H9 (cell line): ENCODE measurements at regions not wholly inside any gene's neighbourhood (a gene's known extent, or its start where the extent isn't known, plus 50 kb on each side); places are given as distances from the start of the nearest gene placed in this dataset.

ENCODE experiments used
- DNase-seq: peaks from one replicate; pipeline ENCODE4 v3.0.0-alpha.2; 2017
- H2AFZ ChIP-seq: one replicate; pipeline ENCODE4 v1.6.1; 2013; ENCODE audit warnings: mild to moderate bottlenecking, low read length, control low read depth, moderate library complexity
- H2AK5ac ChIP-seq: 2 replicates; pipeline ENCODE4 v1.6.1; 2013; ENCODE audit warnings: low read length, control low read depth, mixed read lengths; ENCODE audit not compliant: insufficient read length
- H2BK120ac ChIP-seq: one replicate; pipeline ENCODE4 v1.6.1; 2013; ENCODE audit warnings: low read depth, mild to moderate bottlenecking, low read length, control low read depth, inconsistent platforms; ENCODE audit not compliant: poor library complexity, severe bottlenecking
- H2BK12ac ChIP-seq: 2 replicates; pipeline ENCODE4 v1.6.1; 2013; ENCODE audit warnings: low read length, control low read depth, mixed read lengths, low read depth; ENCODE audit not compliant: insufficient read length
- H2BK15ac ChIP-seq: 2 replicates; pipeline ENCODE4 v1.6.1; 2013; ENCODE audit warnings: low read depth, low read length, control low read depth
- H2BK20ac ChIP-seq: one replicate; pipeline ENCODE4 v1.6.1; 2013; ENCODE audit warnings: low read depth, mild to moderate bottlenecking, low read length, control low read depth, inconsistent platforms; ENCODE audit not compliant: poor library complexity, severe bottlenecking
- H2BK5ac ChIP-seq: 2 replicates; pipeline ENCODE4 v1.6.1; 2013; ENCODE audit warnings: low read length, control low read depth, mixed read lengths; ENCODE audit not compliant: insufficient read length
- H3K14ac ChIP-seq: 2 replicates; pipeline ENCODE4 v1.6.1; 2013; ENCODE audit warnings: low read length, control low read depth; ENCODE audit not compliant: insufficient read depth
- H3K18ac ChIP-seq: 2 replicates; pipeline ENCODE4 v1.6.1; 2013; ENCODE audit warnings: low read depth, mild to moderate bottlenecking, mixed read lengths, low read length, control low read depth; ENCODE audit not compliant: insufficient read length
- H3K23ac ChIP-seq: 2 replicates; pipeline ENCODE4 v1.6.1; 2013; ENCODE audit warnings: low read length, control low read depth, mixed read lengths, low read depth; ENCODE audit not compliant: insufficient read length
- H3K23me2 ChIP-seq: 2 replicates; pipeline ENCODE4 v1.6.1; 2013; ENCODE audit warnings: low read depth, mild to moderate bottlenecking, mixed read lengths, low read length, control low read depth; ENCODE audit not compliant: insufficient read length, poor library complexity, severe bottlenecking
- H3K27ac ChIP-seq: 2 replicates; pipeline ENCODE4 v1.5.1; 2013; ENCODE audit warnings: low read length, control low read depth, mixed read lengths, low read depth; ENCODE audit not compliant: insufficient read length
- H3K27me3 ChIP-seq: 2 replicates; pipeline ENCODE4 v1.6.1; 2013; ENCODE audit warnings: low read length, control low read depth, inconsistent platforms; ENCODE audit not compliant: insufficient read depth
- H3K4ac ChIP-seq: 2 replicates; pipeline ENCODE4 v1.6.1; 2013; ENCODE audit warnings: low read depth, mild to moderate bottlenecking, control low read depth, inconsistent platforms, low read length, moderate library complexity
- H3K4me1 ChIP-seq: 2 replicates; pipeline ENCODE4 v1.6.1; 2013; ENCODE audit warnings: low read length, control low read depth, inconsistent platforms; ENCODE audit not compliant: insufficient read depth
- H3K4me2 ChIP-seq: 2 replicates; pipeline ENCODE4 v1.6.1; 2013; ENCODE audit warnings: low read length, control low read depth, mixed read lengths; ENCODE audit not compliant: insufficient read length, insufficient read depth
- H3K56ac ChIP-seq: 2 replicates; pipeline ENCODE4 v1.6.1; 2013; ENCODE audit warnings: low read depth, mild to moderate bottlenecking, mixed read lengths, low read length, control low read depth; ENCODE audit not compliant: insufficient read length
- H3K79me1 ChIP-seq: 2 replicates; pipeline ENCODE4 v1.6.1; 2013; ENCODE audit warnings: low read depth, mild to moderate bottlenecking, moderate library complexity, low read length, control low read depth, inconsistent platforms; ENCODE audit not compliant: insufficient read depth, poor library complexity, severe bottlenecking
- H3K79me2 ChIP-seq: 2 replicates; pipeline ENCODE4 v1.6.1; 2013; ENCODE audit warnings: low read length, control low read depth, inconsistent platforms; ENCODE audit not compliant: insufficient read depth
- H3K9ac ChIP-seq: 2 replicates; pipeline ENCODE4 v1.6.1; 2013; ENCODE audit warnings: low read length, control low read depth, mixed read lengths; ENCODE audit not compliant: insufficient read length; ENCODE audit errors: extremely low read depth
- H3K9me3 ChIP-seq: one replicate; pipeline ENCODE4 v1.6.1; 2013; ENCODE audit warnings: low read depth, low read length, inconsistent platforms; ENCODE audit not compliant: control insufficient read depth
- H3T11ph ChIP-seq: one replicate; pipeline ENCODE4 v1.6.1; 2013; ENCODE audit warnings: mild to moderate bottlenecking, low read length, control low read depth, inconsistent platforms
- H4K20me1 ChIP-seq: one replicate; pipeline ENCODE4 v1.6.1; 2013; ENCODE audit not compliant: control insufficient read depth, insufficient read length, insufficient read depth
- H4K5ac ChIP-seq: 2 replicates; pipeline ENCODE4 v1.6.1; 2013; ENCODE audit warnings: low read depth, mild to moderate bottlenecking, mixed read lengths, low read length, control low read depth; ENCODE audit not compliant: insufficient read length
- H4K8ac ChIP-seq: replicated peaks from 2 replicates; pipeline ENCODE4 v1.6.1; 2013; ENCODE audit warnings: low read length, control low read depth, mixed read lengths, low read depth; ENCODE audit not compliant: insufficient read length
- H4K91ac ChIP-seq: 2 replicates; pipeline ENCODE4 v1.6.1; 2013; ENCODE audit warnings: low read depth, mild to moderate bottlenecking, moderate library complexity, mixed read lengths, low read length, control low read depth; ENCODE audit not compliant: insufficient read length
- H3K27ac Mint-ChIP-seq, 3 experiments: 2 replicates in 2 of 3; 3 replicates in 1 of 3; pipeline ENCODE4 v1.8.0; 2020 to 2021; ENCODE audit warnings: mixed read lengths in 3 of 3, mild to moderate bottlenecking in 1 of 3, moderate library complexity in 1 of 3
- H3K27me3 Mint-ChIP-seq: 2 replicates; pipeline ENCODE4 v1.8.0; 2021; ENCODE audit warnings: low read depth, mild to moderate bottlenecking, moderate library complexity, mixed read lengths
- H3K36me3 Mint-ChIP-seq, 3 experiments: 2 replicates in 2 of 3; 3 replicates in 1 of 3; pipeline ENCODE4 v1.8.0; 2020 to 2021; ENCODE audit warnings: low read depth in 3 of 3, mixed read lengths in 3 of 3; ENCODE audit not compliant: insufficient read depth in 1 of 3
- H3K4me1 Mint-ChIP-seq, 2 experiments: 2 replicates each; pipeline ENCODE4 v1.8.0; 2020; ENCODE audit warnings: mixed read lengths in 2 of 2
- H3K4me3 Mint-ChIP-seq, 2 experiments: 2 replicates in 1 of 2; 3 replicates in 1 of 2; pipeline ENCODE4 v1.8.0; 2020 to 2021; ENCODE audit warnings: mild to moderate bottlenecking in 2 of 2, mixed read lengths in 2 of 2, moderate library complexity in 1 of 2
- H3K9me3 Mint-ChIP-seq, 2 experiments: 2 replicates in 1 of 2; 3 replicates in 1 of 2; pipeline ENCODE4 v1.8.0; 2020; ENCODE audit warnings: mild to moderate bottlenecking in 2 of 2, mixed read lengths in 2 of 2, moderate library complexity in 1 of 2
- WGBS: extraction: QIAGEN DNeasy Blood & Tissue Kit; methylation state at CpG from one replicate; pipeline ENCODE4 v1.1.7; 2013; ENCODE audit warnings: missing lambda C conversion rate, low lambda C conversion rate, mixed read lengths; ENCODE audit not compliant: insufficient read length; ENCODE audit errors: extremely low coverage; 5-methylcytosine and 5-hydroxymethylcytosine counted together
- TF ChIP-seq, protein P1 (sequence below): fragments of 200-600 bp; sonication (generic); conservative IDR thresholded peaks from 3 replicates; pipeline ENCODE4 v1.8.0; 2021; ENCODE audit warnings: antibody characterized with exemption, mild to moderate bottlenecking

DNA sequence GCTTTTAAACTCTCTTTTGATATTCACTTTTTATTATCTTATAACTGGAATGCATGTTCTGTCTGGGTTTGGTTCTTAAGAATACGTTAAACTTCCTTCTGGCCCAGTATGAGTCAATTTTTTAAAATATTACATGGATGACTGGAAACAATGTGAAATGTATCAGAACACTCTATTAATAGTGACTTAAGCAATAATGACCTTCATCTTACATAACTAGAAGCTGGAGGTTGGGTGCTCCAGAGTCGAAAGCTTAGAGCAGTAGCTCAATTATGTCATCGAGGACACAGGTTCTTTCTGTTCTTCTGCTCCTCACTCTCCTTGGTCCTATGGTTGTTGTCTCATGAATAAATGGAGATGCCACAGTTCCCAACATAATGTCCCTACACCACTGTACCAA lies 91.6 kb upstream of the FOXD3 start:
- Histone ChIP-seq H2BK20ac (no peak overlapping the region), H3K56ac (no peak overlapping the region), H4K91ac (no peak overlapping the region), H4K8ac (no peak overlapping the region), H4K5ac (no peak overlapping the region), H3K4me1 (no peaks in the 10 kb centered on the region), H3K4me2 (no peak overlapping the region), H3K14ac (no peak overlapping the region), H3K23me2 (no peaks in the 10 kb centered on the region), H3K27ac (no peak overlapping the region), H2BK120ac (no peak overlapping the region), H3T11ph (no peak overlapping the region), H3K9me3 (no peaks in the 10 kb centered on the region), H2AFZ (no peak overlapping the region), H2BK15ac (no peak overlapping the region), H3K9ac (no peak overlapping the region), H2BK12ac (no peak overlapping the region), H3K79me1 (no peaks in the 10 kb centered on the region), H2BK5ac (no peak overlapping the region), H3K4ac (no peak overlapping the region), H3K18ac (no peak overlapping the region), H2AK5ac (no peak overlapping the region), H3K79me2 (no peaks in the 10 kb centered on the region), H3K27me3 (no peaks in the 10 kb centered on the region; the same call in 1 of the 2 replicates), H3K23ac (no peak overlapping the region), H4K20me1 (no peaks in the 10 kb centered on the region)
- H3K9me3 Mint-ChIP-seq = peaks cover 12 to 15% of the 10 kb centered on the region in 2 experiments
- WGBS = no CpG with 5 or more reads among the region's 3 CpGs
- H3K4me3 Mint-ChIP-seq = no peak overlapping the region
- no peaks in the 10 kb centered on the region; the same call in 1 of the 2 replicates for H3K27me3 Mint-ChIP-seq
- H3K36me3 Mint-ChIP-seq = peaks cover 3 to 11% (median 6%) of the 10 kb centered on the region in 3 experiments; a peak in 6 of 7 replicates
- H3K27ac Mint-ChIP-seq = no peak overlapping the region
- peaks cover 7 to 8% of the 10 kb centered on the region in 2 experiments for H3K4me1 Mint-ChIP-seq
- TF ChIP-seq, protein P1, sequence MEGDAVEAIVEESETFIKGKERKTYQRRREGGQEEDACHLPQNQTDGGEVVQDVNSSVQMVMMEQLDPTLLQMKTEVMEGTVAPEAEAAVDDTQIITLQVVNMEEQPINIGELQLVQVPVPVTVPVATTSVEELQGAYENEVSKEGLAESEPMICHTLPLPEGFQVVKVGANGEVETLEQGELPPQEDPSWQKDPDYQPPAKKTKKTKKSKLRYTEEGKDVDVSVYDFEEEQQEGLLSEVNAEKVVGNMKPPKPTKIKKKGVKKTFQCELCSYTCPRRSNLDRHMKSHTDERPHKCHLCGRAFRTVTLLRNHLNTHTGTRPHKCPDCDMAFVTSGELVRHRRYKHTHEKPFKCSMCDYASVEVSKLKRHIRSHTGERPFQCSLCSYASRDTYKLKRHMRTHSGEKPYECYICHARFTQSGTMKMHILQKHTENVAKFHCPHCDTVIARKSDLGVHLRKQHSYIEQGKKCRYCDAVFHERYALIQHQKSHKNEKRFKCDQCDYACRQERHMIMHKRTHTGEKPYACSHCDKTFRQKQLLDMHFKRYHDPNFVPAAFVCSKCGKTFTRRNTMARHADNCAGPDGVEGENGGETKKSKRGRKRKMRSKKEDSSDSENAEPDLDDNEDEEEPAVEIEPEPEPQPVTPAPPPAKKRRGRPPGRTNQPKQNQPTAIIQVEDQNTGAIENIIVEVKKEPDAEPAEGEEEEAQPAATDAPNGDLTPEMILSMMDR = no peak
- DNase-seq = no peak
